Calu3 (cell line): ENCODE measurements at regions not wholly inside any gene's neighbourhood (a gene's known extent, or its start where the extent isn't known, plus 50 kb on each side); places are given as distances from the start of the nearest gene placed in this dataset.

ENCODE experiments used
- BruUV-seq: library from RNA; stranded (reverse); fragments of 400-500 nt; replicated peaks from 2 replicates; lab custom pipeline; 2021; lab: Mats Ljungman, UMichigan
- CTCF ChIA-PET: fragments of 300-600 bp; sonication (Branson Sonifier 250); formaldehyde crosslinking; loops from one replicate; lab custom pipeline; 2022; ENCODE audit warnings: antibody characterized with exemption; lab: Charles Lee
- DNase-seq: peaks from one replicate; pipeline ENCODE4 v3.0.0; 2022
- H3K27ac Mint-ChIP-seq: one replicate; pipeline ENCODE4 v1.8.0; 2022; ENCODE audit warnings: mixed read lengths; ENCODE audit not compliant: unreplicated experiment
- H3K27me3 Mint-ChIP-seq: one replicate; pipeline ENCODE4 v1.8.0; 2022; ENCODE audit warnings: mixed read lengths; ENCODE audit not compliant: unreplicated experiment
- H3K36me3 Mint-ChIP-seq: one replicate; pipeline ENCODE4 v1.8.0; 2022; ENCODE audit warnings: mild to moderate bottlenecking, moderate library complexity, mixed read lengths; ENCODE audit not compliant: insufficient read depth, unreplicated experiment
- H3K4me1 Mint-ChIP-seq: one replicate; pipeline ENCODE4 v1.8.0; 2022; ENCODE audit warnings: mild to moderate bottlenecking, low read depth, mixed read lengths; ENCODE audit not compliant: unreplicated experiment
- H3K4me3 Mint-ChIP-seq: one replicate; pipeline ENCODE4 v1.8.0; 2022; ENCODE audit warnings: mild to moderate bottlenecking, low read depth, moderate library complexity, mixed read lengths; ENCODE audit not compliant: unreplicated experiment
- H3K9me3 Mint-ChIP-seq: one replicate; pipeline ENCODE4 v1.8.0; 2022; ENCODE audit warnings: low read depth, mixed read lengths; ENCODE audit not compliant: unreplicated experiment
- CTCF ChIP-seq: fragments of 200-600 bp; IDR thresholded peaks from one replicate; pipeline ENCODE4 v1.8.0; 2022; ENCODE audit warnings: antibody characterized with exemption; ENCODE audit not compliant: unreplicated experiment
- intact Hi-C: fragments of 100-400 bp; cut with micrococcal nuclease; formaldehyde crosslinking; loops from one replicate; pipeline ENCODE4 v1.10.0; 2022; ENCODE audit not compliant: unreplicated experiment

DNA sequence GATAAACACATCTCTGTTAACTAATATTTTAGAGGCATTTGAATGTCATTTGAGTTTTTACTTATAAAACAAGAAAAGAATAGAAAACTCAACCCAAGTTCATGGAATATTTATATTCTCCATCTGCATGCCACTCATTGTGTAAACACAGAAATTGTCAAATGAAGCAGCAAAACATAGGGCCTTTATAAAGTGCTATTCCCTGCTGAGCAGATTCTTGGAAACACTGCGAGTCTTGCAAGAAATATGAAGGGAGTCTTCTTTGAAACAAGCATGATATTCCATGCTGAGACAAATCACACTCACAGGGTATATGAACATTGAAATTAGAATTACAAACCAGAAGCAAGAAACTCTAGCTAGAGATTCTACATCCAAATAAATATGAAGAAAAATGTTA is 655.8 kb downstream of the BRINP3 start:
- H3K4me1 Mint-ChIP-seq: no peaks in the 10 kb centered on the region
- H3K4me3 Mint-ChIP-seq: no peak overlapping the region
- no peak overlapping the region for H3K27ac Mint-ChIP-seq
- CTCF ChIA-PET: no interaction called here
- no peak for TF ChIP-seq CTCF
- H3K27me3 Mint-ChIP-seq: no peaks in the 10 kb centered on the region
- no TSS peak for BruUV-seq
- H3K36me3 Mint-ChIP-seq: no peaks in the 10 kb centered on the region
- intact Hi-C loops: no loop called here
- DNase-seq: no peak
- no peaks in the 10 kb centered on the region for H3K9me3 Mint-ChIP-seq

- TF ChIP-seq CTCF: no peak
- BruUV-seq: no TSS peak
- H3K4me1 Mint-ChIP-seq: no peaks in the 10 kb centered on the region
Observed at GRCh38 chr1:189834813-189835212, 642.9 kb downstream of the BRINP3 start.

GRCh38 chr1:189847613-189848012 is 630.1 kb downstream of the BRINP3 start:
- Mint-ChIP-seq H3K27me3 (no peaks in the 10 kb centered on the region), H3K36me3 (no peaks in the 10 kb centered on the region), H3K4me3 (no peak overlapping the region), H3K4me1 (no peaks in the 10 kb centered on the region), H3K27ac (no peak overlapping the region), H3K9me3 (no peaks in the 10 kb centered on the region)
- DNase-seq: no peak
- CTCF ChIA-PET: no interaction called here
- intact Hi-C loops: loop anchor here (5.0 kb wide), 1 partner anchor 125 kb away; no protein-coding TSS in a partner anchor
- BruUV-seq: no TSS peak
- TF ChIP-seq CTCF: no peak

More at GRCh38 chr1:189834813-189835212, 642.9 kb downstream of the BRINP3 start:
- intact Hi-C loops: no loop called here
- CTCF ChIA-PET: no interaction called here
- no peak overlapping the region for H3K4me3 Mint-ChIP-seq
- H3K9me3 Mint-ChIP-seq: no peaks in the 10 kb centered on the region
- H3K27ac Mint-ChIP-seq: no peak overlapping the region
- DNase-seq: no peak
- no peaks in the 10 kb centered on the region for H3K36me3 Mint-ChIP-seq
- no peaks in the 10 kb centered on the region for H3K27me3 Mint-ChIP-seq

GRCh38 chr1:189851806-189852367 is 625.8 kb downstream of the BRINP3 start:
- H3K4me3 Mint-ChIP-seq: no peak overlapping the region
- intact Hi-C loops: loop anchor here (10.0 kb wide), 1 partner anchor 373 kb away; no protein-coding TSS in a partner anchor

More at GRCh38 chr1:189851806-189852367, 625.8 kb downstream of the BRINP3 start:
- no peaks in the 10 kb centered on the region for H3K27me3 Mint-ChIP-seq
- no peak overlapping the region for H3K27ac Mint-ChIP-seq
- no peaks in the 10 kb centered on the region for H3K36me3 Mint-ChIP-seq
- no TSS peak for BruUV-seq
- peaks cover 3% of the 10 kb centered on the region for H3K9me3 Mint-ChIP-seq
- CTCF ChIA-PET: interaction anchor here (1.2 kb wide), 1 partner anchor 9 kb away, joined by 4 read pairs; no protein-coding TSS in a partner anchor
- no peak for TF ChIP-seq CTCF
- no peaks in the 10 kb centered on the region for H3K4me1 Mint-ChIP-seq
- DNase-seq: no peak
